Aorta (tissue), 5 donors: ENCODE measurements at regions not wholly inside any gene's neighbourhood (a gene's known extent, or its start where the extent isn't known, plus 50 kb on each side); places are given as distances from the start of the nearest gene placed in this dataset.

Source experiments
- ATAC-seq: fragments of 200-7000 bp; cut with Tn5 transposase; one replicate; pipeline ENCODE4 v1.9.1; 2022; ENCODE audit warnings: moderate library complexity; ENCODE audit not compliant: low FRiP score
- DNase-seq, 2 donors: peaks; one replicate each; pipeline ENCODE4 v3.0.0-alpha.2; 2020
- H3K27ac ChIP-seq, 2 donors: one replicate each; pipeline ENCODE4 v1.5.1; 2013; ENCODE audit warnings: low read length in 2 of 2, mild to moderate bottlenecking in 2 of 2, moderate library complexity in 2 of 2, control low read depth in 1 of 2, inconsistent platforms in 1 of 2, low read depth in 1 of 2
- H3K27me3 ChIP-seq, 2 donors: one replicate each; pipeline ENCODE4 v1.6.1; 2013; ENCODE audit warnings: control low read depth in 1 of 2, low read length in 1 of 2, mild to moderate bottlenecking in 1 of 2, moderate library complexity in 1 of 2; ENCODE audit not compliant: insufficient read depth in 2 of 2, control insufficient read depth in 1 of 2
- H3K36me3 ChIP-seq, 2 donors: one replicate each; pipeline ENCODE4 v1.6.1; 2013; ENCODE audit warnings: control low read depth in 1 of 2, low read length in 1 of 2, mild to moderate bottlenecking in 1 of 2; ENCODE audit not compliant: insufficient read depth in 2 of 2, control insufficient read depth in 1 of 2
- H3K4me1 ChIP-seq, 2 donors: one replicate each; pipeline ENCODE4 v1.6.1; 2013; ENCODE audit warnings: low read length in 2 of 2, control low read depth in 1 of 2, mild to moderate bottlenecking in 1 of 2, moderate library complexity in 1 of 2; ENCODE audit not compliant: insufficient read depth in 2 of 2, control insufficient read depth in 1 of 2
- H3K4me3 ChIP-seq, 2 donors: one replicate each; pipeline ENCODE4 v1.5.1; 2013; ENCODE audit warnings: low read length in 2 of 2, control low read depth in 1 of 2, mild to moderate bottlenecking in 1 of 2
- H3K9me3 ChIP-seq: one replicate; pipeline ENCODE4 v1.6.1; 2013; ENCODE audit warnings: mild to moderate bottlenecking, low read length; ENCODE audit not compliant: control insufficient read depth
- WGBS, 2 donors: extraction: QIAGEN DNeasy Blood & Tissue Kit; methylation state at CpG; one replicate each; pipeline ENCODE4 v1.1.7; 2013; 5-methylcytosine and 5-hydroxymethylcytosine counted together
- intact Hi-C, 2 donors: fragments of 100-400 bp; cut with DNase I; formaldehyde crosslinking; loops; one replicate each; pipeline versions ENCODE4 v1.14.2 to v1.15.0; 2022
- donor health status: healthy with polysubstance abuse.
- donor health status: Bipolar disorder and iron deficiency.
- donor health status: DM: no; HTN: no; CAD: no.
- donor health status: DM: no; HTN: no; CAD: no.
- donor health status: DM: yes; HTN: yes; CAD: no.

- WGBS, 2 donors, result 97 to 98% methylated on average over 2 of the region's 2 CpGs
- Histone ChIP-seq H3K27me3 (no peaks in the 10 kb centered on the region), H3K4me1 (no peaks in the 10 kb centered on the region), H3K4me3 (no peak overlapping the region), H3K27ac (no peak overlapping the region), H3K9me3 (no peaks in the 10 kb centered on the region), H3K36me3 (no peaks in the 10 kb centered on the region)
- ATAC-seq (no peak), DNase-seq (no peak)
- intact Hi-C loops, result no loop called here
Observed at GRCh38 chr1:98196012-98196411, 275.2 kb upstream of the DPYD start.

- DNase-seq (no peak), ATAC-seq (no peak)
- H3K36me3 ChIP-seq, result no peaks in the 10 kb centered on the region
- H3K9me3 ChIP-seq, result no peaks in the 10 kb centered on the region
- H3K4me1 ChIP-seq, result no peaks in the 10 kb centered on the region
- WGBS, 2 donors, result 64 to 72% methylated on average over 1 of the region's 1 CpG
- H3K27ac ChIP-seq, result no peak overlapping the region
- no peaks in the 10 kb centered on the region for H3K27me3 ChIP-seq
- H3K4me3 ChIP-seq, result no peak overlapping the region
- intact Hi-C loops, result no loop called here
Observed at GRCh38 chr1:98188774-98189173, 267.9 kb upstream of the DPYD start.

GRCh38 chr1:98184856-98185255 is 264.0 kb upstream of the DPYD start:
- H3K4me1 ChIP-seq, result no peaks in the 10 kb centered on the region
- no peak overlapping the region for H3K4me3 ChIP-seq
- intact Hi-C loops, result no loop called here
- WGBS, 2 donors, result 80 to 85% methylated on average over 2 of the region's 2 CpGs
- H3K27ac ChIP-seq, result no peak overlapping the region
- ATAC-seq (no peak), DNase-seq (no peak)
- no peaks in the 10 kb centered on the region for H3K27me3 ChIP-seq
- no peaks in the 10 kb centered on the region for H3K9me3 ChIP-seq
- no peaks in the 10 kb centered on the region for H3K36me3 ChIP-seq

GRCh38 chr1:98181036-98181764 is 260.4 kb upstream of the DPYD start:
- ATAC-seq (no peak), DNase-seq (no peak)
- Histone ChIP-seq H3K9me3 (no peaks in the 10 kb centered on the region), H3K27me3 (no peaks in the 10 kb centered on the region), H3K4me3 (no peak overlapping the region), H3K27ac (no peak overlapping the region), H3K4me1 (no peaks in the 10 kb centered on the region), H3K36me3 (no peaks in the 10 kb centered on the region)
- WGBS, 2 donors, result 70 to 74% methylated on average over 1 of the region's 1 CpG
- intact Hi-C loops, result no loop called here

- no peak for DNase-seq
- Histone ChIP-seq H3K27me3 (no peaks in the 10 kb centered on the region), H3K27ac (no peak overlapping the region), H3K9me3 (no peaks in the 10 kb centered on the region), H3K4me1 (no peaks in the 10 kb centered on the region), H3K36me3 (no peaks in the 10 kb centered on the region), H3K4me3 (no peak overlapping the region)
- intact Hi-C loops, result no loop called here
- WGBS, 2 donors, result 56 to 78% methylated on average over 4 of the region's 4 CpGs
- no peak for ATAC-seq
Observed at GRCh38 chr1:98179151-98179773, 258.4 kb upstream of the DPYD start.

- 74 to 82% methylated on average over 2 of the region's 2 CpGs for WGBS, 2 donors
- intact Hi-C loops, result no loop called here
Observed at GRCh38 chr1:98177751-98178150, 256.9 kb upstream of the DPYD start.

GRCh38 chr1:98176936-98177335 is 256.1 kb upstream of the DPYD start:
- no peaks in the 10 kb centered on the region for H3K27me3 ChIP-seq
- no peaks in the 10 kb centered on the region for H3K36me3 ChIP-seq
- no peak overlapping the region for H3K4me3 ChIP-seq
- H3K4me1 ChIP-seq, result no peaks in the 10 kb centered on the region
- ATAC-seq, result no peak
- intact Hi-C loops, result no loop called here
- DNase-seq, result no peak
- 58 to 63% methylated on average over 3 of the region's 3 CpGs for WGBS, 2 donors
- no peaks in the 10 kb centered on the region for H3K9me3 ChIP-seq
- no peak overlapping the region for H3K27ac ChIP-seq

More at GRCh38 chr1:98177751-98178150, 256.9 kb upstream of the DPYD start:
- no peak for DNase-seq
- H3K4me3 ChIP-seq, result no peak overlapping the region
- H3K9me3 ChIP-seq, result no peaks in the 10 kb centered on the region
- H3K36me3 ChIP-seq, result no peaks in the 10 kb centered on the region
- H3K27ac ChIP-seq, result no peak overlapping the region
- H3K4me1 ChIP-seq, result no peaks in the 10 kb centered on the region
- no peak for ATAC-seq
- H3K27me3 ChIP-seq, result no peaks in the 10 kb centered on the region

- ATAC-seq, result no peak
- H3K4me3 ChIP-seq, result no peak overlapping the region
Observed at GRCh38 chr1:98176414-98176813, 255.6 kb upstream of the DPYD start.

GRCh38 chr1:98172578-98172977 is 251.7 kb upstream of the DPYD start:
- intact Hi-C loops, result no loop called here
- DNase-seq (no peak), ATAC-seq (no peak)
- 48 to 51% methylated on average over 3 of the region's 3 CpGs for WGBS, 2 donors
- Histone ChIP-seq H3K27me3 (no peaks in the 10 kb centered on the region), H3K27ac (no peak overlapping the region), H3K4me3 (no peak overlapping the region), H3K9me3 (no peaks in the 10 kb centered on the region), H3K36me3 (no peaks in the 10 kb centered on the region), H3K4me1 (no peaks in the 10 kb centered on the region)

More at GRCh38 chr1:98176414-98176813, 255.6 kb upstream of the DPYD start:
- Histone ChIP-seq H3K4me1 (no peaks in the 10 kb centered on the region), H3K36me3 (no peaks in the 10 kb centered on the region), H3K9me3 (no peaks in the 10 kb centered on the region), H3K27ac (no peak overlapping the region), H3K27me3 (no peaks in the 10 kb centered on the region)
- intact Hi-C loops, result no loop called here
- no peak for DNase-seq
